ENCODE measurements at regions not wholly inside any gene's neighbourhood (a gene's known extent, or its start where the extent isn't known, plus 50 kb on each side); places are given as distances from the start of the nearest gene placed in this dataset.
"Not testable (repeated sequence)": the region's sequence is repeated elsewhere in the genome, so short reads cannot be mapped to it uniquely, and the experiment has no call there.

DNA sequence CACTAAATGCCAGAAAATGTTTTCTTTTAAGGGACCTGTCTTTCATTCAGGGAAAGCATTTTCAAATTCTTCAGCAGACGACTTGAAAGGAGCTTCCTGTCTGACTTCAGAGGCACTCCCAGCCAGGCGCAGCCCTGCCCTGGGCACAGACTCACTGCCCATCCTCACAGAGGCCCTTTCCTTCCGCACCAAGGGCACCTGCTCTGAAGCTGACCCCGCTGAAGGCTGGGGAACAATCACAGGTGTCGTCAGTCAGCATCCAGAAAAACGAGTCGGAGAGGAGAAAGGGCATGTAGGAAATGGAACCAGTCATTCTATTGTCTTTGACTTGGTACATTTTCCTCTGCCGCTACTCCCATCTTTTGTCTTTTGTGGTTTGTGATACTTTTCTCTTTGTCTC, 125.3 kb upstream of the PARD3 start:
- Histone ChIP-seq H3K4me3 (ENCODE audit: control insufficient read depth in 1 of 7, extremely low read depth in 1 of 7, insufficient read depth in 4 of 7, low read depth in 2 of 7, low read length in 6 of 7) (no peak overlapping the region), H3K27me3 (replicated peaks in 2 of 5; ENCODE audit: control insufficient read depth in 4 of 5, insufficient read depth in 5 of 5, low read length in 4 of 5) (no peaks in the 10 kb centered on the region), H3K4me1 (ENCODE audit: control extremely low read depth in 1 of 4, control insufficient read depth in 4 of 4, insufficient read depth in 4 of 4, low read length in 3 of 4) (no peaks in the 10 kb centered on the region), H3K9me3 (ENCODE audit: control extremely low read depth in 1 of 5, control insufficient read depth in 4 of 5, insufficient read depth in 2 of 5, low read depth in 1 of 5, low read length in 4 of 5) (no peaks in the 10 kb centered on the region), H3K27ac (ENCODE audit: insufficient read depth in 1 of 2, low read depth in 1 of 2, low read length in 2 of 2, poor library complexity in 1 of 2, severe bottlenecking in 2 of 2) (no peak overlapping the region), H3K36me3 (ENCODE audit: control insufficient read depth in 4 of 4, insufficient read depth in 4 of 4, low read length in 3 of 4) (no peaks in the 10 kb centered on the region)
- CTCF ChIA-PET, result no interaction called here
- WGBS (ENCODE audit: insufficient coverage), result 48% methylated on average over 5 of the region's 8 CpGs
- POLR2A ChIA-PET, result no interaction called here
- no peak for DNase-seq

DNA sequence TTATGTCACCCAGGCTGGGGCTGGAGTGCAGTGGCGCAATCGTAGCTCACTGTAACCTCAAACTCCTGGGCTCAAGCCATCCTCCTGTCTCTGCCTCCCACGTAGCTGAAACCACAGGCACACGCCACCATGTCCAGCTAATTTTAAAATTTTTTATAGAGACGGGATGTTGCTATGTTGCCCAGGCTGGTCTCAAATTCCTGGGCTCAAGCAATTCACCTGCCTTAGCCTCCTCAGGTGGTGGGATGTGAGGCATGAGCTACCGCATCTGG, 123.2 kb upstream of the PARD3 start:
- H3K4me3 ChIP-seq (ENCODE audit: control insufficient read depth in 1 of 7, extremely low read depth in 1 of 7, insufficient read depth in 4 of 7, low read depth in 2 of 7, low read length in 6 of 7), result no peak overlapping the region
- no peaks in the 10 kb centered on the region for H3K4me1 ChIP-seq (ENCODE audit: control extremely low read depth in 1 of 4, control insufficient read depth in 4 of 4, insufficient read depth in 4 of 4, low read length in 3 of 4)
- H3K36me3 ChIP-seq (ENCODE audit: control insufficient read depth in 4 of 4, insufficient read depth in 4 of 4, low read length in 3 of 4), result no peaks in the 10 kb centered on the region
- H3K27ac ChIP-seq (ENCODE audit: insufficient read depth in 1 of 2, low read depth in 1 of 2, low read length in 2 of 2, poor library complexity in 1 of 2, severe bottlenecking in 2 of 2), result no peak overlapping the region
- 92% methylated on average over 4 of the region's 6 CpGs for WGBS (ENCODE audit: insufficient coverage)
- CTCF ChIA-PET, result no interaction called here
- H3K9me3 ChIP-seq (ENCODE audit: control extremely low read depth in 1 of 5, control insufficient read depth in 4 of 5, insufficient read depth in 2 of 5, low read depth in 1 of 5, low read length in 4 of 5), result no peaks in the 10 kb centered on the region
- POLR2A ChIA-PET, result no interaction called here
- H3K27me3 ChIP-seq (replicated peaks in 2 of 5; ENCODE audit: control insufficient read depth in 4 of 5, insufficient read depth in 5 of 5, low read length in 4 of 5), result no peaks in the 10 kb centered on the region
- DNase-seq, result no peak

DNA sequence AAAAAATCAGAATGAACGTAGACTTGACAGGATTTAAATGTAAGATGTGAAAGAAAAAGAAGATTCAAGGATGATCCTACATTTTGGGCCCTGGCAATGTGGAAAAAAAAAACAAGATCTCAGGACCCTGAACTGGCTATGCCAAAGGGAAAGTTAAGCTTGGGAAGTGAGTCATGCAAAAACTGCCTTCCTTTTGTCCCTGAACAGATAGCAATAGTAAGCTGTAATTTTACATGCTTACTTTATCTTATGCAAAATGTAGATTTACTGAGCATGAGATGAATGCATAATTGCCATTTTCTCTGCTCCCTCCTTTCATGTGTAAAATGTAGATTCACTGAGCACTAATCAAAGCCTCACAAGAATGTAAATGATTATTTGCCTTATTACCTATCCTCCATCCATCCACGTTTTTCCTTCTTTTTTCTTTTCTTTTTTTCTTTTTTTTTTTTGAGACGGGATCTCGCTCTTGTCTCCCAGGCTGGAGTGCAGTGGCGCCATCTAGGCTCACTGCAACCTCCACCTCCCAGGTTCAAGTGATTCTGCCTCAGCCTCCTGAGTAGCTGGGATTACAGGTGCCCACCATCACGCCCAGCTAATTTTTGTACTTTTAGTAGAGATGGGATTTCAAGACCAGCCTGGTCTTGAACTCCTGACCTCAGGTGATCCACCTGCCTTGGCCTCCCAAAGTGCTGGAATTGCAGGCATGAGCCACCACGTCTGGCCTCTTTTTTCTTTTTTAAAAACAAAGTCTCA, 122.7 kb upstream of the PARD3 start:
- H3K9me3 ChIP-seq (ENCODE audit: control extremely low read depth in 1 of 5, control insufficient read depth in 4 of 5, insufficient read depth in 2 of 5, low read depth in 1 of 5, low read length in 4 of 5); POLR2A ChIA-PET; H3K27ac ChIP-seq (ENCODE audit: insufficient read depth in 1 of 2, low read depth in 1 of 2, low read length in 2 of 2, poor library complexity in 1 of 2, severe bottlenecking in 2 of 2); H3K27me3 ChIP-seq (replicated peaks in 2 of 5; ENCODE audit: control insufficient read depth in 4 of 5, insufficient read depth in 5 of 5, low read length in 4 of 5); DNase-seq; H3K4me3 ChIP-seq (ENCODE audit: control insufficient read depth in 1 of 7, extremely low read depth in 1 of 7, insufficient read depth in 4 of 7, low read depth in 2 of 7, low read length in 6 of 7); H3K4me1 ChIP-seq (ENCODE audit: control extremely low read depth in 1 of 4, control insufficient read depth in 4 of 4, insufficient read depth in 4 of 4, low read length in 3 of 4); CTCF ChIA-PET; H3K36me3 ChIP-seq (ENCODE audit: control insufficient read depth in 4 of 4, insufficient read depth in 4 of 4, low read length in 3 of 4): not testable (repeated sequence)
- 55% methylated on average over 6 of the region's 7 CpGs for WGBS (ENCODE audit: insufficient coverage)

DNA sequence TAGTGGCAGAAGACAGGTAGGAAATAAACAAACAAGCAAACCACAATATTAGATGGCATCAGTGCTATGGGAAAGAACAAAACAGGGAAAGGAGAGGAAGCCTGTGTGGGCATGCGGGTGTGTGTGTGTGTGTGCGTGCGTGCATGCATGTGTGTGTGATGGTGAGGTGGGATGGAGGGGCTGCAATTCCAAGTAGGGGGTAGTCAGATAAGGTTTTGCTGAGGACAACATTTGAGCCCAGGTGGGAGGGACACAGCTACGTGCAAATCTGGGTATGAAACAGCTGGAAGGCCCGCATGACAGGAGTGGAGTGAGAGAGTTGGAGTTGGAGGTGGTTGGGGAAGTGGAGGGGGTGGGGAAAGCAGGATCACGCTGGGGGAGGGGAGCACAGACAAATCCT, 121.0 kb upstream of the PARD3 start:
- Histone ChIP-seq H3K9me3 (ENCODE audit: control extremely low read depth in 1 of 5, control insufficient read depth in 4 of 5, insufficient read depth in 2 of 5, low read depth in 1 of 5, low read length in 4 of 5) (no peaks in the 10 kb centered on the region), H3K36me3 (ENCODE audit: control insufficient read depth in 4 of 4, insufficient read depth in 4 of 4, low read length in 3 of 4) (no peaks in the 10 kb centered on the region), H3K27ac (ENCODE audit: insufficient read depth in 1 of 2, low read depth in 1 of 2, low read length in 2 of 2, poor library complexity in 1 of 2, severe bottlenecking in 2 of 2) (no peak overlapping the region), H3K4me3 (ENCODE audit: control insufficient read depth in 1 of 7, extremely low read depth in 1 of 7, insufficient read depth in 4 of 7, low read depth in 2 of 7, low read length in 6 of 7) (no peak overlapping the region), H3K27me3 (replicated peaks in 2 of 5; ENCODE audit: control insufficient read depth in 4 of 5, insufficient read depth in 5 of 5, low read length in 4 of 5) (no peaks in the 10 kb centered on the region), H3K4me1 (ENCODE audit: control extremely low read depth in 1 of 4, control insufficient read depth in 4 of 4, insufficient read depth in 4 of 4, low read length in 3 of 4) (no peaks in the 10 kb centered on the region)
- POLR2A ChIA-PET, result no interaction called here
- no peak for DNase-seq
- WGBS (ENCODE audit: insufficient coverage), result 96% methylated on average over 4 of the region's 6 CpGs
- CTCF ChIA-PET, result no interaction called here

GRCh38 chr10:34933676-34934075, 118.6 kb upstream of the PARD3 start:
- Histone ChIP-seq H3K4me3 (ENCODE audit: control insufficient read depth in 1 of 7, extremely low read depth in 1 of 7, insufficient read depth in 4 of 7, low read depth in 2 of 7, low read length in 6 of 7) (no peak overlapping the region), H3K27me3 (replicated peaks in 2 of 5; ENCODE audit: control insufficient read depth in 4 of 5, insufficient read depth in 5 of 5, low read length in 4 of 5) (no peaks in the 10 kb centered on the region), H3K27ac (ENCODE audit: insufficient read depth in 1 of 2, low read depth in 1 of 2, low read length in 2 of 2, poor library complexity in 1 of 2, severe bottlenecking in 2 of 2) (no peak overlapping the region), H3K36me3 (ENCODE audit: control insufficient read depth in 4 of 4, insufficient read depth in 4 of 4, low read length in 3 of 4) (no peaks in the 10 kb centered on the region), H3K4me1 (ENCODE audit: control extremely low read depth in 1 of 4, control insufficient read depth in 4 of 4, insufficient read depth in 4 of 4, low read length in 3 of 4) (no peaks in the 10 kb centered on the region), H3K9me3 (ENCODE audit: control extremely low read depth in 1 of 5, control insufficient read depth in 4 of 5, insufficient read depth in 2 of 5, low read depth in 1 of 5, low read length in 4 of 5) (no peaks in the 10 kb centered on the region)
- CTCF ChIA-PET, result no interaction called here
- POLR2A ChIA-PET, result no interaction called here
- WGBS (ENCODE audit: insufficient coverage), result 90% methylated on average over 8 of the region's 9 CpGs
- DNase-seq, result no peak

DNA sequence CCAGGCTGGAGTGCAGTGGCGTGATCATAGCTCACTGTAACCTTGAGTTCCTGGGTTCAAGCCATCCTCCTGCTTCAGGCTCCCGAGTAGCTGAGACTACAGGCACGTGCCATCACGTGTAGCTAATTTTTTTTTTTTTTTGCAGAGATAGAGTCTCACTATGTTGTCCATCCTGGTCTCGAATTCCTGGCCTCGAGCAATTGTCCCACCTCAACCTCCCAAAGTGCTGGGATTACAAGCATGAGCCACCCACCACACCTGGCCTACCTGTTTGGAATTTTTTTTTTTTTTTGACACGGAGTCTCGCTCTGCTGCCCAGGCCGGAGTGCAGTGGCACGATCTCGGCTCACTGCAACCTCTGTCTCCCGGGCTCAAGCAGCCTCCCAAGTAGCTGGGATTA, 117.1 kb upstream of the PARD3 start:
- Histone ChIP-seq H3K27ac (ENCODE audit: insufficient read depth in 1 of 2, low read depth in 1 of 2, low read length in 2 of 2, poor library complexity in 1 of 2, severe bottlenecking in 2 of 2) (no peak overlapping the region), H3K36me3 (ENCODE audit: control insufficient read depth in 4 of 4, insufficient read depth in 4 of 4, low read length in 3 of 4) (no peaks in the 10 kb centered on the region), H3K4me1 (ENCODE audit: control extremely low read depth in 1 of 4, control insufficient read depth in 4 of 4, insufficient read depth in 4 of 4, low read length in 3 of 4) (no peaks in the 10 kb centered on the region), H3K9me3 (ENCODE audit: control extremely low read depth in 1 of 5, control insufficient read depth in 4 of 5, insufficient read depth in 2 of 5, low read depth in 1 of 5, low read length in 4 of 5) (no peaks in the 10 kb centered on the region), H3K4me3 (ENCODE audit: control insufficient read depth in 1 of 7, extremely low read depth in 1 of 7, insufficient read depth in 4 of 7, low read depth in 2 of 7, low read length in 6 of 7) (no peak overlapping the region), H3K27me3 (replicated peaks in 2 of 5; ENCODE audit: control insufficient read depth in 4 of 5, insufficient read depth in 5 of 5, low read length in 4 of 5) (no peaks in the 10 kb centered on the region)
- 96% methylated on average over 11 of the region's 12 CpGs for WGBS (ENCODE audit: insufficient coverage)
- no peak for DNase-seq
- POLR2A ChIA-PET, result no interaction called here
- CTCF ChIA-PET, result interaction anchor here (0.6 kb wide), 1 partner anchor 199 kb away, joined by 3 read pairs; no protein-coding TSS in a partner anchor

DNA sequence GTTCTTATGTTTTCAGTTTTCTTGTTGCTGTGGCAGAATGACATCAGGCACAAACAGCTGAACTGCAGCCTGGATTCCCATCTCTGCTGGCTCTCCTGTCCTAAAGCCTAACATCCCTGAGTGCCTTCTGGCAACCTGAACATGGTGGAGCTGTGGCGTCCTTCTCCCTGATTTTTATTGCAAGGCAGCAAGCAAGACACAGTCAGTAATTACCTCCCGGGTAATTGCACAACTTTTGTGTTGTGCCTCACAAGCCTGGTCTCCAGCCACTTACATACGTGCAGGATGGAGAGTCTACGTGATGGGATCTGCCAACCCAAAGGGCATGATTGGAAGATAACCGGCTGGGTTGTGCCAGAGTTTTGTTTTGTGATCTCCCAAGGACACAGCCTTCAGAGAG, 116.1 kb upstream of the PARD3 start:
- no peak overlapping the region for H3K27ac ChIP-seq (ENCODE audit: insufficient read depth in 1 of 2, low read depth in 1 of 2, low read length in 2 of 2, poor library complexity in 1 of 2, severe bottlenecking in 2 of 2)
- H3K27me3 ChIP-seq (replicated peaks in 2 of 5; ENCODE audit: control insufficient read depth in 4 of 5, insufficient read depth in 5 of 5, low read length in 4 of 5), result no peaks in the 10 kb centered on the region
- DNase-seq, result no peak
- no peak overlapping the region for H3K4me3 ChIP-seq (ENCODE audit: control insufficient read depth in 1 of 7, extremely low read depth in 1 of 7, insufficient read depth in 4 of 7, low read depth in 2 of 7, low read length in 6 of 7)
- CTCF ChIA-PET, result no interaction called here
- no peaks in the 10 kb centered on the region for H3K4me1 ChIP-seq (ENCODE audit: control extremely low read depth in 1 of 4, control insufficient read depth in 4 of 4, insufficient read depth in 4 of 4, low read length in 3 of 4)
- WGBS (ENCODE audit: insufficient coverage), result 95% methylated on average over 5 of the region's 5 CpGs
- POLR2A ChIA-PET, result no interaction called here
- H3K9me3 ChIP-seq (ENCODE audit: control extremely low read depth in 1 of 5, control insufficient read depth in 4 of 5, insufficient read depth in 2 of 5, low read depth in 1 of 5, low read length in 4 of 5), result no peaks in the 10 kb centered on the region
- H3K36me3 ChIP-seq (ENCODE audit: control insufficient read depth in 4 of 4, insufficient read depth in 4 of 4, low read length in 3 of 4), result no peaks in the 10 kb centered on the region
